ENCODE measurements at regions not wholly inside any gene's neighbourhood (a gene's known extent, or its start where the extent isn't known, plus 50 kb on each side); places are given as distances from the start of the nearest gene placed in this dataset.
"Not testable (repeated sequence)": the region's sequence is repeated elsewhere in the genome, so short reads cannot be mapped to it uniquely, and the experiment has no call there.

DNA sequence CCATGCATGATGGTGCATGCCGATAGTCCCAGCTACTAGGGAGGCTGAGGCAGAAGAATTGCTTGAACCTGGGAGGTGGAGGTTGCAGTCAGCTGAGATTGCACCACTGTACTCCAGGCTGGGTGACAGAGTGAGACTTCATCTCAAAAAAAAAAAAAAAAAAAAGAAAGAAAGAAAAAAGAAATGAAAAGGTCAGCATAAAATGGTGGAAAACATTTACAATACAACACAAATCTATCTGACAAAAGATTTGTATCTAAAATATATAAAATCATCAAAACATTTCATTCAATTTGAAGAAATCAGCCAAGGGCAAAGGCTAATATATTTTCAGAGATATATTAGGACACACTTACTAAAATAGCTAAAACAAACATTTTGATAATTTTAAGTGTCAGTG, 683.7 kb downstream of the DACH1 start:
- TF ChIP-seq MEF2A (IDR thresholded peaks at IDR 0.05; ENCODE audit: borderline replicate concordance, low read depth); RAD21 (IDR thresholded peaks at IDR 0.05; ENCODE audit: low read length); FOXM1 (IDR thresholded peaks at IDR 0.05; ENCODE audit: low read depth); POLR2AphosphoS5 (IDR thresholded peaks at IDR 0.05; ENCODE audit: low read depth, low read length); MXI1 (IDR thresholded peaks at IDR 0.05; ENCODE audit: low read depth, low read length); TAF1 (IDR thresholded peaks at IDR 0.05; ENCODE audit: borderline replicate concordance, low read depth, low read length); NRF1 (IDR thresholded peaks at IDR 0.05; ENCODE audit: low read depth, low read length); EZH2phosphoT487 (IDR thresholded peaks at IDR 0.05; ENCODE audit: borderline replicate concordance, low read depth): not testable (repeated sequence)
- TF ChIP-seq, protein P1, sequence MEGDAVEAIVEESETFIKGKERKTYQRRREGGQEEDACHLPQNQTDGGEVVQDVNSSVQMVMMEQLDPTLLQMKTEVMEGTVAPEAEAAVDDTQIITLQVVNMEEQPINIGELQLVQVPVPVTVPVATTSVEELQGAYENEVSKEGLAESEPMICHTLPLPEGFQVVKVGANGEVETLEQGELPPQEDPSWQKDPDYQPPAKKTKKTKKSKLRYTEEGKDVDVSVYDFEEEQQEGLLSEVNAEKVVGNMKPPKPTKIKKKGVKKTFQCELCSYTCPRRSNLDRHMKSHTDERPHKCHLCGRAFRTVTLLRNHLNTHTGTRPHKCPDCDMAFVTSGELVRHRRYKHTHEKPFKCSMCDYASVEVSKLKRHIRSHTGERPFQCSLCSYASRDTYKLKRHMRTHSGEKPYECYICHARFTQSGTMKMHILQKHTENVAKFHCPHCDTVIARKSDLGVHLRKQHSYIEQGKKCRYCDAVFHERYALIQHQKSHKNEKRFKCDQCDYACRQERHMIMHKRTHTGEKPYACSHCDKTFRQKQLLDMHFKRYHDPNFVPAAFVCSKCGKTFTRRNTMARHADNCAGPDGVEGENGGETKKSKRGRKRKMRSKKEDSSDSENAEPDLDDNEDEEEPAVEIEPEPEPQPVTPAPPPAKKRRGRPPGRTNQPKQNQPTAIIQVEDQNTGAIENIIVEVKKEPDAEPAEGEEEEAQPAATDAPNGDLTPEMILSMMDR (IDR thresholded peaks at IDR 0.05): not testable (repeated sequence)
- TF ChIP-seq, protein P2, sequence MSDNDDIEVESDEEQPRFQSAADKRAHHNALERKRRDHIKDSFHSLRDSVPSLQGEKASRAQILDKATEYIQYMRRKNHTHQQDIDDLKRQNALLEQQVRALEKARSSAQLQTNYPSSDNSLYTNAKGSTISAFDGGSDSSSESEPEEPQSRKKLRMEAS (IDR thresholded peaks at IDR 0.05; ENCODE audit: low read depth): not testable (repeated sequence)
